Esophagus (tissue), 2 donors: ENCODE measurements at regions not wholly inside any gene's neighbourhood (a gene's known extent, or its start where the extent isn't known, plus 50 kb on each side); places are given as distances from the start of the nearest gene placed in this dataset.

Experiments
- H3K27ac ChIP-seq, 2 donors: one replicate each; pipeline ENCODE4 v1.5.1; 2013; ENCODE audit warnings: low read depth in 2 of 2, mild to moderate bottlenecking in 2 of 2, inconsistent platforms in 1 of 2, low read length in 1 of 2, moderate library complexity in 1 of 2
- H3K27me3 ChIP-seq, 2 donors: one replicate each; pipeline ENCODE4 v1.6.1; 2013; ENCODE audit warnings: low read length in 2 of 2, control low read depth in 1 of 2, mild to moderate bottlenecking in 1 of 2; ENCODE audit not compliant: insufficient read depth in 2 of 2, control insufficient read depth in 1 of 2
- H3K36me3 ChIP-seq, 2 donors: one replicate each; pipeline ENCODE4 v1.6.1; 2013; ENCODE audit warnings: low read length in 1 of 2; ENCODE audit not compliant: control insufficient read depth in 2 of 2, insufficient read depth in 2 of 2
- H3K4me1 ChIP-seq, 2 donors: one replicate each; pipeline ENCODE4 v1.6.1; 2013; ENCODE audit warnings: low read length in 1 of 2; ENCODE audit not compliant: control insufficient read depth in 2 of 2, insufficient read depth in 2 of 2
- H3K4me3 ChIP-seq, 2 donors: one replicate each; pipeline ENCODE4 v1.5.1; 2013; ENCODE audit warnings: low read length in 2 of 2, mild to moderate bottlenecking in 2 of 2, low read depth in 1 of 2, moderate library complexity in 1 of 2
- H3K9me3 ChIP-seq, 2 donors: one replicate each; pipeline ENCODE4 v1.6.1; 2013; ENCODE audit warnings: mild to moderate bottlenecking in 2 of 2, low read depth in 1 of 2, low read length in 1 of 2, moderate library complexity in 1 of 2; ENCODE audit not compliant: control insufficient read depth in 2 of 2, insufficient read depth in 1 of 2
- WGBS, 2 donors: extraction: QIAGEN DNeasy Blood & Tissue Kit; methylation state at CpG; one replicate each; pipeline ENCODE4 v1.1.7; 2013; 5-methylcytosine and 5-hydroxymethylcytosine counted together
- donor health status: healthy with polysubstance abuse.
- donor health status: Bipolar disorder and iron deficiency.

GRCh38 chr13:76813891-76814290 is 72.3 kb downstream of the KCTD12 start:
- no peak overlapping the region for H3K4me3 ChIP-seq
- H3K27me3 ChIP-seq: no peaks in the 10 kb centered on the region
- peaks cover 0 to 2% of the 10 kb centered on the region in 2 donors for H3K4me1 ChIP-seq
- no peaks in the 10 kb centered on the region for H3K36me3 ChIP-seq
- H3K9me3 ChIP-seq: no peaks in the 10 kb centered on the region
- H3K27ac ChIP-seq: no peak overlapping the region

DNA sequence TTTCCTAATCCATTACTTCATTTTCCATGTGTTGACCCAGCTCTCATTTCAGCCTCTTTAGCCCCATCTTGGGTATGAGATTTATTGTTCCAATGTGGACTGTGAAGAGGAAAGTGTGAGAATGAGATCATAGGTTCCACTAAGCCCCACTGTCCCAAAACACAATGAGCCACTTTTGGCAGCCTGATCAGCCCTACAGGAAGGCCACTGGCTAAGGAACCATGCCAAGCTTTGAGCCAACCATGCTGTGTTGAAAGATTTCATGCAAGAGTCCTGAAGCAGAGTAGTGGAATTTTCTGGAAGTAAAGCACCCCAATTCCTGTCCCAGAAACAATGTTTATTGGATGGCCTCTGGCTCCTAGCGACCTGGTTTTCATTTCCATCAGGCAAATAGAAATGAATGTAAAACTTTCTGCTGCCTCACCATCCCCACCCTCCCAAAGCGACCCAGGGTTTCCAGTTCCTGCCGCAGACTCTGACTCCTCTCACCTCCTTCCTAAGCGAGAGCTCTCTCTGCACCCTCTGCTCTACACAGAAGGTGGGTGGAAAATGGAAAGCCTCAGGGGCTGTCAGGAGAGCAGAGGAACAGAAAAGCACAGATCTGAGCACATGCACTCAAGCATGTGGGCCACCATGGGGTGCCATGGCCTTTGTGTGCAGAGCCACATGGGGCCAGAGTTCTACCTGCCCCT is 73.1 kb downstream of the KCTD12 start:
- no peaks in the 10 kb centered on the region for H3K36me3 ChIP-seq
- H3K9me3 ChIP-seq: no peaks in the 10 kb centered on the region
- no peaks in the 10 kb centered on the region for H3K27me3 ChIP-seq
- H3K4me1 ChIP-seq: peaks cover 0 to 2% of the 10 kb centered on the region in 2 donors
- H3K4me3 ChIP-seq: no peak overlapping the region
- no peak overlapping the region for H3K27ac ChIP-seq
- WGBS, 2 donors: 75 to 83% methylated on average over 4 of the region's 4 CpGs

GRCh38 chr13:76812206-76812897 is 73.9 kb downstream of the KCTD12 start:
- no peaks in the 10 kb centered on the region for H3K9me3 ChIP-seq
- no peak overlapping the region for H3K27ac ChIP-seq
- H3K4me1 ChIP-seq: peaks cover 0 to 2% of the 10 kb centered on the region in 2 donors
- no peaks in the 10 kb centered on the region for H3K36me3 ChIP-seq
- no peaks in the 10 kb centered on the region for H3K27me3 ChIP-seq
- no peak overlapping the region for H3K4me3 ChIP-seq
- 74 to 80% methylated on average over 4 of the region's 4 CpGs for WGBS, 2 donors

GRCh38 chr13:76809389-76809788 is 76.8 kb downstream of the KCTD12 start:
- peaks cover 0 to 2% of the 10 kb centered on the region in 2 donors for H3K4me1 ChIP-seq

GRCh38 chr13:76808927-76809326 is 77.3 kb downstream of the KCTD12 start:
- WGBS, 2 donors: 45 to 51% methylated on average over 2 of the region's 2 CpGs
- peaks cover 0 to 2% of the 10 kb centered on the region in 2 donors for H3K27me3 ChIP-seq

More at GRCh38 chr13:76809389-76809788, 76.8 kb downstream of the KCTD12 start:
- Histone ChIP-seq H3K27ac (no peak overlapping the region), H3K27me3 (peaks cover 0 to 2% of the 10 kb centered on the region in 2 donors), H3K4me3 (no peak overlapping the region), H3K9me3 (no peaks in the 10 kb centered on the region), H3K36me3 (no peaks in the 10 kb centered on the region)
- 73 to 75% methylated on average over 1 of the region's 1 CpG for WGBS, 2 donors

GRCh38 chr13:76804801-76805200 is 81.4 kb downstream of the KCTD12 start:
- WGBS, 2 donors: 87 to 92% methylated on average over 4 of the region's 4 CpGs
- peaks cover 0 to 2% of the 10 kb centered on the region in 2 donors for H3K27me3 ChIP-seq

More at GRCh38 chr13:76808927-76809326, 77.3 kb downstream of the KCTD12 start:
- H3K4me3 ChIP-seq: no peak overlapping the region
- H3K36me3 ChIP-seq: no peaks in the 10 kb centered on the region
- H3K27ac ChIP-seq: no peak overlapping the region
- peaks cover 0 to 2% of the 10 kb centered on the region in 2 donors for H3K4me1 ChIP-seq
- H3K9me3 ChIP-seq: no peaks in the 10 kb centered on the region

DNA sequence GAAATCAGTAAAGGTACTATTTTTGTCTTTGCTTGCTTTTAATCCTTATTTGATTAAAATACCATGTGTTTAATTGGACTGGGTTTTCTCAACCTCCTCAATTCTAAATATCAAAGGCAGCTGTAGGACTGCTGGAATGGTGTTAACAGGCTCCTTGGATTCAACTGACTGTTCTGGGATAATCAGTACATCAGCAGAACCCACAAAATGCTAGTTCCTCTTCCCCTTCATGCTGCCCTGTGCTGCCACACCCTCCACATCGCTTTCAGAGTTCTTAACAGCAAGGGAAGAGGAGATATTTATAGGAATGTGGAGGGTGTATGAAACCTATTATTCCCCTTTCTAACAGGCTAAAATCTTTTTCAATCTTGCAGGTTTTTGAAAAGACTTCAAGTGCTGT is 82.4 kb downstream of the KCTD12 start:
- no peaks in the 10 kb centered on the region for H3K4me1 ChIP-seq
- no peak overlapping the region for H3K4me3 ChIP-seq
- no peaks in the 10 kb centered on the region for H3K9me3 ChIP-seq
- peaks cover 0 to 2% of the 10 kb centered on the region in 2 donors for H3K27me3 ChIP-seq
- WGBS, 2 donors: 67 to 88% methylated on average over 1 of the region's 1 CpG
- H3K27ac ChIP-seq: no peak overlapping the region
- H3K36me3 ChIP-seq: no peaks in the 10 kb centered on the region

More at GRCh38 chr13:76804801-76805200, 81.4 kb downstream of the KCTD12 start:
- Histone ChIP-seq H3K4me1 (no peaks in the 10 kb centered on the region), H3K36me3 (no peaks in the 10 kb centered on the region), H3K9me3 (no peaks in the 10 kb centered on the region), H3K27ac (no peak overlapping the region), H3K4me3 (no peak overlapping the region)

DNA sequence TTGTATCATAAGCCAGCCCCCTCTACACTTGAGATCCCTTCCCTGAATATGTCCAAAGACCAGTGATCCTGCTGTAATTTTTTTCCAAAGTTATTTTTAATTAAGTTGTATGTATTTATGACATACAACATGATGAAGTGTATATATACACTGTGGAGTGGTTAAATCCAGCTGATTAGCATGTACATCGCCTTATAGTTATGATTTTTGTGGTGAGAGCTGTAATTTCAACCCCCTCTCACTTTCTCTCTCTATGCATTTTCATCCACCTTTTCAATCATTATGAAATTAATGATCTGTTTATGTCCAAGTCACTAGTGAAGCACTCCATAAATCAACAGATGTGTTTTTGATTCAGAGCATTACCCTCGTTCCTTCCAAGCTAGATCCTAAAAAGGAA is 85.3 kb downstream of the KCTD12 start:
- WGBS, 2 donors: 85 to 91% methylated on average over 2 of the region's 2 CpGs

DNA sequence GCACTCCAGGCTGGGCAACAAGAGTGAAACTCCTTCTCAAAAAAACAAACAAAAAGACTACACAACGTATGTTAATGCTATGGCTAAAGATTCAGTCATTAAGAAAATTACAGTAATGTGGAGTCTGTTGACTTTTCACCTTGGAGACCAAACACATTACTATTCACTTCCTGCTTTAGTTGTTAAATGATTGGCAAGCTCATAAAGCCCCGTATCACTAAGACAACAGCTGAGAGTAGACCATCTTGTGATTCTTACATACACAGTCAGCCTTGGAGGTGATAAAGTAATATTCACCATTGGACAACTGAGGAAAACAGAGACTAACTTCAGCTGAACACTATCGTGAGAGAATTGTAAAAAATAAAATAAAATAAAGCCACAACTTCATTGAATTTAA is 86.5 kb downstream of the KCTD12 start:
- Histone ChIP-seq H3K4me3 (no peak overlapping the region), H3K36me3 (no peaks in the 10 kb centered on the region), H3K4me1 (no peaks in the 10 kb centered on the region), H3K27me3 (no peaks in the 10 kb centered on the region), H3K9me3 (no peaks in the 10 kb centered on the region), H3K27ac (no peak overlapping the region)
- 31 to 37% methylated on average over 3 of the region's 3 CpGs for WGBS, 2 donors

More for the DNA sequence above, 85.3 kb downstream of the KCTD12 start:
- no peaks in the 10 kb centered on the region for H3K36me3 ChIP-seq
- H3K4me3 ChIP-seq: no peak overlapping the region
- H3K27me3 ChIP-seq: peaks cover 0 to 2% of the 10 kb centered on the region in 2 donors
- H3K27ac ChIP-seq: no peak overlapping the region
- H3K4me1 ChIP-seq: no peaks in the 10 kb centered on the region
- H3K9me3 ChIP-seq: no peaks in the 10 kb centered on the region
